ENCODE measurements at regions not wholly inside any gene's neighbourhood (a gene's known extent, or its start where the extent isn't known, plus 50 kb on each side); places are given as distances from the start of the nearest gene placed in this dataset.

DNA sequence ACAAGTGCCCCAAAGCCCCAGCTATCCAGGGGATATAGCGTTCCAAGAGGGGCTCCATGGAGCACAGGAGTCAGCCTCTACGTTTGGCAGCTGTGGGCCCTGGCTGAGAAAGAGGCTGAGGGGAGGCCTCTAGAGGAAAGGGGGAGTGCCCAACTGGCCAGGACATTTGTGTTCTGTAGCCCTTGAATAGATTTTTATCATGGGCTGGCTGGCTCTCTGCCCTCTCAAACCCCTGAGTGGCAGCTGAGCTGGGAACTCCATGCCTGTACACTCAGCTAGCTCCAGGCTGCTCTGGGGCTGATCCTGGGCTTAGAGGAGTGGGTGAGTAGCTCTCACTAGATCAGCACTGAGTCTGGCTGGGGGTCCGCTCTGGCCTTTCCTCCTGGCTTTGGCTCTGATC lies 285.0 kb downstream of the ZSWIM6 start:
- TF ChIP-seq CTCF (IDR thresholded peaks at IDR 0.05), result no peak
- no peak for TF ChIP-seq POLR2A (IDR thresholded peaks at IDR 0.05)

Data from testis (tissue), 2 donors.